H9 (cell line): ENCODE measurements at regions not wholly inside any gene's neighbourhood (a gene's known extent, or its start where the extent isn't known, plus 50 kb on each side); places are given as distances from the start of the nearest gene placed in this dataset.

ENCODE experiments used
- DNase-seq: peaks from one replicate; pipeline ENCODE4 v3.0.0-alpha.2; 2017
- H2AFZ ChIP-seq: one replicate; pipeline ENCODE4 v1.6.1; 2013; ENCODE audit warnings: mild to moderate bottlenecking, low read length, control low read depth, moderate library complexity
- H2AK5ac ChIP-seq: 2 replicates; pipeline ENCODE4 v1.6.1; 2013; ENCODE audit warnings: low read length, control low read depth, mixed read lengths; ENCODE audit not compliant: insufficient read length
- H2BK120ac ChIP-seq: one replicate; pipeline ENCODE4 v1.6.1; 2013; ENCODE audit warnings: low read depth, mild to moderate bottlenecking, low read length, control low read depth, inconsistent platforms; ENCODE audit not compliant: poor library complexity, severe bottlenecking
- H2BK12ac ChIP-seq: 2 replicates; pipeline ENCODE4 v1.6.1; 2013; ENCODE audit warnings: low read length, control low read depth, mixed read lengths, low read depth; ENCODE audit not compliant: insufficient read length
- H2BK15ac ChIP-seq: 2 replicates; pipeline ENCODE4 v1.6.1; 2013; ENCODE audit warnings: low read depth, low read length, control low read depth
- H2BK20ac ChIP-seq: one replicate; pipeline ENCODE4 v1.6.1; 2013; ENCODE audit warnings: low read depth, mild to moderate bottlenecking, low read length, control low read depth, inconsistent platforms; ENCODE audit not compliant: poor library complexity, severe bottlenecking
- H2BK5ac ChIP-seq: 2 replicates; pipeline ENCODE4 v1.6.1; 2013; ENCODE audit warnings: low read length, control low read depth, mixed read lengths; ENCODE audit not compliant: insufficient read length
- H3K14ac ChIP-seq: 2 replicates; pipeline ENCODE4 v1.6.1; 2013; ENCODE audit warnings: low read length, control low read depth; ENCODE audit not compliant: insufficient read depth
- H3K18ac ChIP-seq: 2 replicates; pipeline ENCODE4 v1.6.1; 2013; ENCODE audit warnings: low read depth, mild to moderate bottlenecking, mixed read lengths, low read length, control low read depth; ENCODE audit not compliant: insufficient read length
- H3K23ac ChIP-seq: 2 replicates; pipeline ENCODE4 v1.6.1; 2013; ENCODE audit warnings: low read length, control low read depth, mixed read lengths, low read depth; ENCODE audit not compliant: insufficient read length
- H3K23me2 ChIP-seq: 2 replicates; pipeline ENCODE4 v1.6.1; 2013; ENCODE audit warnings: low read depth, mild to moderate bottlenecking, mixed read lengths, low read length, control low read depth; ENCODE audit not compliant: insufficient read length, poor library complexity, severe bottlenecking
- H3K27ac ChIP-seq: 2 replicates; pipeline ENCODE4 v1.5.1; 2013; ENCODE audit warnings: low read length, control low read depth, mixed read lengths, low read depth; ENCODE audit not compliant: insufficient read length
- H3K27me3 ChIP-seq: 2 replicates; pipeline ENCODE4 v1.6.1; 2013; ENCODE audit warnings: low read length, control low read depth, inconsistent platforms; ENCODE audit not compliant: insufficient read depth
- H3K4ac ChIP-seq: 2 replicates; pipeline ENCODE4 v1.6.1; 2013; ENCODE audit warnings: low read depth, mild to moderate bottlenecking, control low read depth, inconsistent platforms, low read length, moderate library complexity
- H3K4me1 ChIP-seq: 2 replicates; pipeline ENCODE4 v1.6.1; 2013; ENCODE audit warnings: low read length, control low read depth, inconsistent platforms; ENCODE audit not compliant: insufficient read depth
- H3K4me2 ChIP-seq: 2 replicates; pipeline ENCODE4 v1.6.1; 2013; ENCODE audit warnings: low read length, control low read depth, mixed read lengths; ENCODE audit not compliant: insufficient read length, insufficient read depth
- H3K56ac ChIP-seq: 2 replicates; pipeline ENCODE4 v1.6.1; 2013; ENCODE audit warnings: low read depth, mild to moderate bottlenecking, mixed read lengths, low read length, control low read depth; ENCODE audit not compliant: insufficient read length
- H3K79me1 ChIP-seq: 2 replicates; pipeline ENCODE4 v1.6.1; 2013; ENCODE audit warnings: low read depth, mild to moderate bottlenecking, moderate library complexity, low read length, control low read depth, inconsistent platforms; ENCODE audit not compliant: insufficient read depth, poor library complexity, severe bottlenecking
- H3K79me2 ChIP-seq: 2 replicates; pipeline ENCODE4 v1.6.1; 2013; ENCODE audit warnings: low read length, control low read depth, inconsistent platforms; ENCODE audit not compliant: insufficient read depth
- H3K9ac ChIP-seq: 2 replicates; pipeline ENCODE4 v1.6.1; 2013; ENCODE audit warnings: low read length, control low read depth, mixed read lengths; ENCODE audit not compliant: insufficient read length; ENCODE audit errors: extremely low read depth
- H3K9me3 ChIP-seq: one replicate; pipeline ENCODE4 v1.6.1; 2013; ENCODE audit warnings: low read depth, low read length, inconsistent platforms; ENCODE audit not compliant: control insufficient read depth
- H3T11ph ChIP-seq: one replicate; pipeline ENCODE4 v1.6.1; 2013; ENCODE audit warnings: mild to moderate bottlenecking, low read length, control low read depth, inconsistent platforms
- H4K20me1 ChIP-seq: one replicate; pipeline ENCODE4 v1.6.1; 2013; ENCODE audit not compliant: control insufficient read depth, insufficient read length, insufficient read depth
- H4K5ac ChIP-seq: 2 replicates; pipeline ENCODE4 v1.6.1; 2013; ENCODE audit warnings: low read depth, mild to moderate bottlenecking, mixed read lengths, low read length, control low read depth; ENCODE audit not compliant: insufficient read length
- H4K8ac ChIP-seq: replicated peaks from 2 replicates; pipeline ENCODE4 v1.6.1; 2013; ENCODE audit warnings: low read length, control low read depth, mixed read lengths, low read depth; ENCODE audit not compliant: insufficient read length
- H4K91ac ChIP-seq: 2 replicates; pipeline ENCODE4 v1.6.1; 2013; ENCODE audit warnings: low read depth, mild to moderate bottlenecking, moderate library complexity, mixed read lengths, low read length, control low read depth; ENCODE audit not compliant: insufficient read length
- H3K27ac Mint-ChIP-seq, 3 experiments: 2 replicates in 2 of 3; 3 replicates in 1 of 3; pipeline ENCODE4 v1.8.0; 2020 to 2021; ENCODE audit warnings: mixed read lengths in 3 of 3, mild to moderate bottlenecking in 1 of 3, moderate library complexity in 1 of 3
- H3K27me3 Mint-ChIP-seq: 2 replicates; pipeline ENCODE4 v1.8.0; 2021; ENCODE audit warnings: low read depth, mild to moderate bottlenecking, moderate library complexity, mixed read lengths
- H3K36me3 Mint-ChIP-seq, 3 experiments: 2 replicates in 2 of 3; 3 replicates in 1 of 3; pipeline ENCODE4 v1.8.0; 2020 to 2021; ENCODE audit warnings: low read depth in 3 of 3, mixed read lengths in 3 of 3; ENCODE audit not compliant: insufficient read depth in 1 of 3
- H3K4me1 Mint-ChIP-seq, 2 experiments: 2 replicates each; pipeline ENCODE4 v1.8.0; 2020; ENCODE audit warnings: mixed read lengths in 2 of 2
- H3K4me3 Mint-ChIP-seq, 2 experiments: 2 replicates in 1 of 2; 3 replicates in 1 of 2; pipeline ENCODE4 v1.8.0; 2020 to 2021; ENCODE audit warnings: mild to moderate bottlenecking in 2 of 2, mixed read lengths in 2 of 2, moderate library complexity in 1 of 2
- H3K9me3 Mint-ChIP-seq, 2 experiments: 2 replicates in 1 of 2; 3 replicates in 1 of 2; pipeline ENCODE4 v1.8.0; 2020; ENCODE audit warnings: mild to moderate bottlenecking in 2 of 2, mixed read lengths in 2 of 2, moderate library complexity in 1 of 2
- WGBS: extraction: QIAGEN DNeasy Blood & Tissue Kit; methylation state at CpG from one replicate; pipeline ENCODE4 v1.1.7; 2013; ENCODE audit warnings: missing lambda C conversion rate, low lambda C conversion rate, mixed read lengths; ENCODE audit not compliant: insufficient read length; ENCODE audit errors: extremely low coverage; 5-methylcytosine and 5-hydroxymethylcytosine counted together
- TF ChIP-seq, protein P1 (sequence below): fragments of 200-600 bp; sonication (generic); conservative IDR thresholded peaks from 3 replicates; pipeline ENCODE4 v1.8.0; 2021; ENCODE audit warnings: antibody characterized with exemption, mild to moderate bottlenecking

DNA sequence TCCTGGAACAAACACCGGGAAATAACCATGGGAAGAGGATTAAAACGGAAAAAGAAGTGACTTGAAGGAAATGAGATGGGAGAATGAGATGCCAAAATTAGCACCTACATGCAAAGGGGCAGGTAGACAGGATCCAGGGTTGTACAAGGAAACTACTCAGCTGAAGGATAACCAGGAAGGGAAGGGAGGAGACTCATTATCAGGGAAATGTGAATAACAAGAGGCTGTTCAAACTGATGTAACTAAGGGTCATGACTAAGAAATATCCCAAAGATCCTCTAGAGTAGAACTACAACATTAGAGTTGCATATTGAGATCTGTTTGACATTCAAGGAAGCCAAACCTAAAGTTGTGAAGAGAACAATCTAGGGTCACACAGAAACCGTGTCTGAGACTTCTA lies 166.2 kb upstream of the SP8 start:
- Mint-ChIP-seq H3K4me1 (peaks cover 23 to 24% of the 10 kb centered on the region in 2 experiments), H3K36me3 (peaks cover 0 to 5% (median 3%) of the 10 kb centered on the region in 3 experiments; a peak in 2 of 7 replicates), H3K27me3 (no peaks in the 10 kb centered on the region), H3K27ac (peak overlapping the region in 1 of 3 experiments; percentile 47; a peak in 3 of 7 replicates), H3K9me3 (peaks cover 6% of the 10 kb centered on the region in 2 experiments; a peak in 4 of 5 replicates), H3K4me3 (no peak overlapping the region)
- Histone ChIP-seq H2BK15ac (no peak overlapping the region), H2BK5ac (no peak overlapping the region), H2AK5ac (no peak overlapping the region), H3K56ac (no peak overlapping the region), H2BK12ac (no peak overlapping the region), H3K4me2 (no peak overlapping the region), H4K91ac (no peak overlapping the region), H3K4ac (no peak overlapping the region), H4K20me1 (no peaks in the 10 kb centered on the region), H3K79me1 (no peaks in the 10 kb centered on the region), H4K5ac (no peak overlapping the region), H2BK20ac (no peak overlapping the region), H3K9ac (no peak overlapping the region), H3T11ph (no peak overlapping the region), H3K18ac (no peak overlapping the region), H3K4me1 (peaks cover 3% of the 10 kb centered on the region; the same call in 1 of the 2 replicates), H3K27ac (peak overlapping the region; percentile 14), H3K23ac (no peak overlapping the region), H3K23me2 (no peaks in the 10 kb centered on the region), H3K14ac (no peak overlapping the region), H3K9me3 (no peaks in the 10 kb centered on the region), H2AFZ (no peak overlapping the region), H2BK120ac (no peak overlapping the region), H3K79me2 (no peaks in the 10 kb centered on the region), H3K27me3 (no peaks in the 10 kb centered on the region), H4K8ac (no peak overlapping the region)
- TF ChIP-seq, protein P1, sequence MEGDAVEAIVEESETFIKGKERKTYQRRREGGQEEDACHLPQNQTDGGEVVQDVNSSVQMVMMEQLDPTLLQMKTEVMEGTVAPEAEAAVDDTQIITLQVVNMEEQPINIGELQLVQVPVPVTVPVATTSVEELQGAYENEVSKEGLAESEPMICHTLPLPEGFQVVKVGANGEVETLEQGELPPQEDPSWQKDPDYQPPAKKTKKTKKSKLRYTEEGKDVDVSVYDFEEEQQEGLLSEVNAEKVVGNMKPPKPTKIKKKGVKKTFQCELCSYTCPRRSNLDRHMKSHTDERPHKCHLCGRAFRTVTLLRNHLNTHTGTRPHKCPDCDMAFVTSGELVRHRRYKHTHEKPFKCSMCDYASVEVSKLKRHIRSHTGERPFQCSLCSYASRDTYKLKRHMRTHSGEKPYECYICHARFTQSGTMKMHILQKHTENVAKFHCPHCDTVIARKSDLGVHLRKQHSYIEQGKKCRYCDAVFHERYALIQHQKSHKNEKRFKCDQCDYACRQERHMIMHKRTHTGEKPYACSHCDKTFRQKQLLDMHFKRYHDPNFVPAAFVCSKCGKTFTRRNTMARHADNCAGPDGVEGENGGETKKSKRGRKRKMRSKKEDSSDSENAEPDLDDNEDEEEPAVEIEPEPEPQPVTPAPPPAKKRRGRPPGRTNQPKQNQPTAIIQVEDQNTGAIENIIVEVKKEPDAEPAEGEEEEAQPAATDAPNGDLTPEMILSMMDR, result no peak
- no CpG with 5 or more reads among the region's 3 CpGs for WGBS
- DNase-seq, result no peak
